Osteocyte (in vitro differentiated cells): ENCODE measurements at regions not wholly inside any gene's neighbourhood (a gene's known extent, or its start where the extent isn't known, plus 50 kb on each side); places are given as distances from the start of the nearest gene placed in this dataset.

ENCODE experiments used
- DNase-seq: peaks from one replicate; pipeline ENCODE4 v3.0.0; 2021; ENCODE audit warnings: mixed read lengths; ENCODE audit not compliant: unreplicated experiment; ENCODE audit errors: extremely low spot score
- H3K27ac Mint-ChIP-seq: one replicate; pipeline ENCODE4 v1.8.0; 2021; ENCODE audit warnings: mild to moderate bottlenecking, mixed read lengths; ENCODE audit not compliant: unreplicated experiment
- H3K27me3 Mint-ChIP-seq: one replicate; pipeline ENCODE4 v1.8.0; 2021; ENCODE audit warnings: mixed read lengths; ENCODE audit not compliant: unreplicated experiment
- H3K36me3 Mint-ChIP-seq: one replicate; pipeline ENCODE4 v1.8.0; 2021; ENCODE audit warnings: mixed read lengths; ENCODE audit not compliant: unreplicated experiment
- H3K4me1 Mint-ChIP-seq: one replicate; pipeline ENCODE4 v1.8.0; 2021; ENCODE audit warnings: mixed read lengths; ENCODE audit not compliant: unreplicated experiment
- H3K4me3 Mint-ChIP-seq: one replicate; pipeline ENCODE4 v1.8.0; 2021; ENCODE audit warnings: mild to moderate bottlenecking, moderate library complexity, mixed read lengths; ENCODE audit not compliant: unreplicated experiment
- H3K9me3 Mint-ChIP-seq: one replicate; pipeline ENCODE4 v1.8.0; 2021; ENCODE audit warnings: mixed read lengths; ENCODE audit not compliant: unreplicated experiment
- TF ChIP-seq, protein P1 (sequence below): fragments of 200-600 bp; sonication (generic); IDR thresholded peaks from 2 replicates; pipeline ENCODE4 v1.5.0; 2021; ENCODE audit warnings: antibody characterized with exemption, mild to moderate bottlenecking, moderate library complexity

DNA sequence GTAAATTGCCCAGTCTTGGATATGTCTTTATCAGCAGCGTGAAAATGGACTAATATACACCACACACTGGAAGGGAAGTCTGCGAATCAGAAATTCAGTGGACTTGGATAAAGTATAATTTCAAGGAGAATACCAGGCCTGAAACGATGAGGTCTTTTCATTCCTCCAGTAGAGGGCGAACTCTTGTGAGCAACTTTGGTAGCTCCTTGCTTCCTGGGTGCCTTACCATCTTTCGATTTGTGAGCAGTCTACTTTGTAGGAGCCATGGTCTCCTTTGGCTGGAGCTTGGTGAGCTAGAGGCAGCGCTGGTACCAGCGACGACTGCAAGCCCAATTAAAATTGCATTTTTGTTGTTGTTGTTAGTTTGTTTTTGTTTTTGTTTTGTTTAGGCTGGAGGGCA is 791.9 kb downstream of the FAT4 start:
- peaks cover 15% of the 10 kb centered on the region for H3K9me3 Mint-ChIP-seq
- DNase-seq, result no peak
- H3K27me3 Mint-ChIP-seq, result no peaks in the 10 kb centered on the region
- TF ChIP-seq, protein P1, sequence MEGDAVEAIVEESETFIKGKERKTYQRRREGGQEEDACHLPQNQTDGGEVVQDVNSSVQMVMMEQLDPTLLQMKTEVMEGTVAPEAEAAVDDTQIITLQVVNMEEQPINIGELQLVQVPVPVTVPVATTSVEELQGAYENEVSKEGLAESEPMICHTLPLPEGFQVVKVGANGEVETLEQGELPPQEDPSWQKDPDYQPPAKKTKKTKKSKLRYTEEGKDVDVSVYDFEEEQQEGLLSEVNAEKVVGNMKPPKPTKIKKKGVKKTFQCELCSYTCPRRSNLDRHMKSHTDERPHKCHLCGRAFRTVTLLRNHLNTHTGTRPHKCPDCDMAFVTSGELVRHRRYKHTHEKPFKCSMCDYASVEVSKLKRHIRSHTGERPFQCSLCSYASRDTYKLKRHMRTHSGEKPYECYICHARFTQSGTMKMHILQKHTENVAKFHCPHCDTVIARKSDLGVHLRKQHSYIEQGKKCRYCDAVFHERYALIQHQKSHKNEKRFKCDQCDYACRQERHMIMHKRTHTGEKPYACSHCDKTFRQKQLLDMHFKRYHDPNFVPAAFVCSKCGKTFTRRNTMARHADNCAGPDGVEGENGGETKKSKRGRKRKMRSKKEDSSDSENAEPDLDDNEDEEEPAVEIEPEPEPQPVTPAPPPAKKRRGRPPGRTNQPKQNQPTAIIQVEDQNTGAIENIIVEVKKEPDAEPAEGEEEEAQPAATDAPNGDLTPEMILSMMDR, result peak; percentile 27
- no peak overlapping the region for H3K4me3 Mint-ChIP-seq
- no peaks in the 10 kb centered on the region for H3K36me3 Mint-ChIP-seq
- H3K27ac Mint-ChIP-seq, result no peak overlapping the region
- H3K4me1 Mint-ChIP-seq, result peaks cover 3% of the 10 kb centered on the region

DNA sequence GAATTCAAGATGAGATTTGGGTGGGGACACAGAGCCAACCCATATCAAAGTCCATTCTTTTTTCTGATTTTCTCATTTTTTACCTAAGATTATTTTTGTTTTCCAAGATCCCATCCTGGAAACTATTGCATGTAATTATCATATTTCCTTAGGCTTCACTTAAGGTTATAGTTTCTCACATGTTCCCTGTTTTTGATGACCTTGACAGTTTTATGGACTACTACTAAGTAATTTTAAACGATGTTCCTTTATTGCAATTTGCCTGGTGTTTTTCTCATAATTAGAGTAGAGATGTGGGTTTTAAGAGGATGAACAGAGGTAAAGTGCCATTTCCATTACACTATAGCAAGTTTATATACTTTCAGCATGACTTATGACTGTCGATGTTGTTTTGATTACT is 795.1 kb downstream of the FAT4 start:
- DNase-seq, result no peak
- TF ChIP-seq, protein P1, result no peak
- Mint-ChIP-seq H3K9me3 (peaks cover 39% of the 10 kb centered on the region), H3K27ac (no peak overlapping the region), H3K4me1 (no peaks in the 10 kb centered on the region), H3K27me3 (no peaks in the 10 kb centered on the region), H3K4me3 (no peak overlapping the region), H3K36me3 (peaks cover 6% of the 10 kb centered on the region)

DNA sequence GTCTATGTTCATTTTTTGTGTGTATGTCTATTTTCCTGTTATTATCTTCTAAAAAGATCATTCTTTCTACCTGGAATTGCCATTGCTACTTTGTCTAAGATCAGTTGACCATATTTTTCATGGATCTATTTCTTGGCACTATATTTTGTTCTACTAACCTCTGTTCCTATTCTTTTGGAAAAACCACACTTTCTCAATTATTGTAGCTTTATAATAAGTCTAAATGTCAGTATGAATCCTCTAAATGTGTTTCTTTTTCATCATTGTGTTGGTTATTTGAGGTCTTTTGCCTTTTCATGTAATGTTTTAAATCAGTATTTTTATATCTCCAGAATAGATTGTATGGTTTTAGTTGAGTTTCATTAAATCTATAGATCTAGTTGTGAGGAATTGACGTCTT is 798.3 kb downstream of the FAT4 start:
- Mint-ChIP-seq H3K27me3 (peaks cover 5% of the 10 kb centered on the region), H3K4me1 (no peaks in the 10 kb centered on the region), H3K27ac (no peak overlapping the region), H3K4me3 (no peak overlapping the region), H3K9me3 (peaks cover 68% of the 10 kb centered on the region), H3K36me3 (peaks cover 17% of the 10 kb centered on the region)
- DNase-seq, result no peak
- TF ChIP-seq, protein P1, result no peak

DNA sequence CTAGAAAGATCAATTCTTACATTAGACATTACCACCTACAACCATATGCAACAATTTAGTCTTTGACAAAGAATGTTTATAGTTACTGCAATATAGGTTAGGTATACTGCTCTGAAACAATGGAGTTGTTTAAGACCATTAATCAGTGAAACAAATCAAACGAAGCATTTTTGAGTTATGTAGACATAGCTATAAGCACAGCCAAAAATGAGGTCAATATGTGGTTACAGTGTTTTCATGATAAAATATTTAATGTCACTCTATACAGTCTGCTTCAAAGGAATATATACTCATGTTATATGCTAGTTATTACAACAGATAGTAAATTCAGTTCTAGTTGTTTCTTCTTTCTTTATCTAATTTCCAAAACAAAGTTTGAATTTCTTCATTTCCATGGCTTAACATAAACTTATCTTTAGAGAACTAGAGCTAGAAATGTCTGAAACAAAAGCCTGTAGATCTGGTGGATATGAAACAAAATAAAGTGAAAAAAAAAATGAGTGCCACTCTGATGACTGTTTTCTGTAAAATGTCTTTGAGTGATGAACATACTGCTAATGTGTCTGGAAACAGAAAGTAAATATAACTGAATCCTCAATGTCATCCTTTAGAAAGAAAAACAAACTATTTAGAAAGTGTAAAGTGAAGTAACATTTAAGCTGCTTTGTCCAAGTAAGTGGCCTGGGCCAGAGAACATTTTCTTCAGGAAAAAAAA is 809.0 kb downstream of the FAT4 start:
- Mint-ChIP-seq H3K27me3 (peaks cover 4% of the 10 kb centered on the region), H3K36me3 (no peaks in the 10 kb centered on the region), H3K4me3 (no peak overlapping the region), H3K4me1 (peaks cover 13% of the 10 kb centered on the region), H3K9me3 (peaks cover 13% of the 10 kb centered on the region), H3K27ac (peak overlapping the region; percentile 82)
- DNase-seq, result no peak
- TF ChIP-seq, protein P1, result no peak

DNA sequence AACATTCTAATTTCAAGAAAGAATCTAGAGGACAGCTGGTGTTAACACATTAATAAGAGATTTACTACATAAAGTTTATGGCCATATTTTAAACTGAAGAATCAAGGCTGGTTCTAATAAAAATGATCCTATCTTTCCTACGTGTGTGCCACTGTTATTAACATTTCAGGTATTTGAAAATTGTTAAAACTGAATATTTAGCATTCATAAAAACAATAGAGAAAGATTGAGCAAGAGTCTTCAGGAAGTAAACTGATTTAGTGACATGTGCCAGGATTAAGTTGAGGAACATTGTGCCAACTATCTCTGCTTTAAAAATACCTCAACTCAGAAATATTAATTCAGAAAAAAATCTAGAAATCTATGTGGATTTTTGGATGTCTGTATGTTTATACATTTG is 810.1 kb downstream of the FAT4 start:
- H3K27me3 Mint-ChIP-seq, result peaks cover 4% of the 10 kb centered on the region
- peak overlapping the region; percentile 68 for H3K27ac Mint-ChIP-seq
- no peak overlapping the region for H3K4me3 Mint-ChIP-seq
- H3K36me3 Mint-ChIP-seq, result no peaks in the 10 kb centered on the region
- peaks cover 13% of the 10 kb centered on the region for H3K9me3 Mint-ChIP-seq
- TF ChIP-seq, protein P1, result no peak
- no peak for DNase-seq
- peaks cover 13% of the 10 kb centered on the region for H3K4me1 Mint-ChIP-seq
